ENCODE measurements at regions not wholly inside any gene's neighbourhood (a gene's known extent, or its start where the extent isn't known, plus 50 kb on each side); places are given as distances from the start of the nearest gene placed in this dataset.

GRCh38 chr7:156236936-156237599 is 403.5 kb upstream of the RNF32 start:
- TF ChIP-seq POLR2AphosphoS5 (IDR thresholded peaks at IDR 0.05; ENCODE audit: low read depth) (no peak), GABPA (IDR thresholded peaks at IDR 0.05; ENCODE audit: low read depth) (no peak), SPI1 (IDR thresholded peaks at IDR 0.05; ENCODE audit: borderline replicate concordance, low read depth) (no peak)
- TF ChIP-seq, protein P1, sequence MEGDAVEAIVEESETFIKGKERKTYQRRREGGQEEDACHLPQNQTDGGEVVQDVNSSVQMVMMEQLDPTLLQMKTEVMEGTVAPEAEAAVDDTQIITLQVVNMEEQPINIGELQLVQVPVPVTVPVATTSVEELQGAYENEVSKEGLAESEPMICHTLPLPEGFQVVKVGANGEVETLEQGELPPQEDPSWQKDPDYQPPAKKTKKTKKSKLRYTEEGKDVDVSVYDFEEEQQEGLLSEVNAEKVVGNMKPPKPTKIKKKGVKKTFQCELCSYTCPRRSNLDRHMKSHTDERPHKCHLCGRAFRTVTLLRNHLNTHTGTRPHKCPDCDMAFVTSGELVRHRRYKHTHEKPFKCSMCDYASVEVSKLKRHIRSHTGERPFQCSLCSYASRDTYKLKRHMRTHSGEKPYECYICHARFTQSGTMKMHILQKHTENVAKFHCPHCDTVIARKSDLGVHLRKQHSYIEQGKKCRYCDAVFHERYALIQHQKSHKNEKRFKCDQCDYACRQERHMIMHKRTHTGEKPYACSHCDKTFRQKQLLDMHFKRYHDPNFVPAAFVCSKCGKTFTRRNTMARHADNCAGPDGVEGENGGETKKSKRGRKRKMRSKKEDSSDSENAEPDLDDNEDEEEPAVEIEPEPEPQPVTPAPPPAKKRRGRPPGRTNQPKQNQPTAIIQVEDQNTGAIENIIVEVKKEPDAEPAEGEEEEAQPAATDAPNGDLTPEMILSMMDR (IDR thresholded peaks at IDR 0.05; ENCODE audit: insufficient read depth, low read length): no peak
- TF ChIP-seq, protein P2, sequence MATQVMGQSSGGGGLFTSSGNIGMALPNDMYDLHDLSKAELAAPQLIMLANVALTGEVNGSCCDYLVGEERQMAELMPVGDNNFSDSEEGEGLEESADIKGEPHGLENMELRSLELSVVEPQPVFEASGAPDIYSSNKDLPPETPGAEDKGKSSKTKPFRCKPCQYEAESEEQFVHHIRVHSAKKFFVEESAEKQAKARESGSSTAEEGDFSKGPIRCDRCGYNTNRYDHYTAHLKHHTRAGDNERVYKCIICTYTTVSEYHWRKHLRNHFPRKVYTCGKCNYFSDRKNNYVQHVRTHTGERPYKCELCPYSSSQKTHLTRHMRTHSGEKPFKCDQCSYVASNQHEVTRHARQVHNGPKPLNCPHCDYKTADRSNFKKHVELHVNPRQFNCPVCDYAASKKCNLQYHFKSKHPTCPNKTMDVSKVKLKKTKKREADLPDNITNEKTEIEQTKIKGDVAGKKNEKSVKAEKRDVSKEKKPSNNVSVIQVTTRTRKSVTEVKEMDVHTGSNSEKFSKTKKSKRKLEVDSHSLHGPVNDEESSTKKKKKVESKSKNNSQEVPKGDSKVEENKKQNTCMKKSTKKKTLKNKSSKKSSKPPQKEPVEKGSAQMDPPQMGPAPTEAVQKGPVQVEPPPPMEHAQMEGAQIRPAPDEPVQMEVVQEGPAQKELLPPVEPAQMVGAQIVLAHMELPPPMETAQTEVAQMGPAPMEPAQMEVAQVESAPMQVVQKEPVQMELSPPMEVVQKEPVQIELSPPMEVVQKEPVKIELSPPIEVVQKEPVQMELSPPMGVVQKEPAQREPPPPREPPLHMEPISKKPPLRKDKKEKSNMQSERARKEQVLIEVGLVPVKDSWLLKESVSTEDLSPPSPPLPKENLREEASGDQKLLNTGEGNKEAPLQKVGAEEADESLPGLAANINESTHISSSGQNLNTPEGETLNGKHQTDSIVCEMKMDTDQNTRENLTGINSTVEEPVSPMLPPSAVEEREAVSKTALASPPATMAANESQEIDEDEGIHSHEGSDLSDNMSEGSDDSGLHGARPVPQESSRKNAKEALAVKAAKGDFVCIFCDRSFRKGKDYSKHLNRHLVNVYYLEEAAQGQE (IDR thresholded peaks at IDR 0.05; ENCODE audit: insufficient replicate concordance, low read depth): no peak
